Activated B cell treated with CpG ODN at 0.5 μM for 24 hours (primary cell): ENCODE measurements at regions not wholly inside any gene's neighbourhood (a gene's known extent, or its start where the extent isn't known, plus 50 kb on each side); places are given as distances from the start of the nearest gene placed in this dataset.

Source experiments
- ATAC-seq: fragments of 200-7000 bp; cut with Tn5 transposase; one replicate; pipeline ENCODE4 v1.10.0; 2021; ENCODE audit warnings: low read depth, mild to moderate bottlenecking, moderate library complexity
- CTCF ChIA-PET: fragments of 350-600 bp; sonication (Branson Sonifier 250); formaldehyde crosslinking; loops from one replicate; lab custom pipeline; 2021; ENCODE audit warnings: antibody characterized with exemption; lab: Charles Lee
- POLR2A ChIA-PET: fragments of 350-600 bp; sonication (Branson Sonifier 250); formaldehyde crosslinking; loops from one replicate; lab custom pipeline; 2021; ENCODE audit warnings: antibody characterized with exemption; lab: Charles Lee
- DNase-seq: peaks from one replicate; pipeline ENCODE4 v3.0.0; 2022
- H3K27ac Mint-ChIP-seq: one replicate; pipeline ENCODE4 v1.8.0; 2020; ENCODE audit warnings: mixed read lengths
- H3K27me3 Mint-ChIP-seq: one replicate; pipeline ENCODE4 v1.8.0; 2021; ENCODE audit warnings: mixed read lengths
- H3K36me3 Mint-ChIP-seq: one replicate; pipeline ENCODE4 v1.8.0; 2021; ENCODE audit warnings: low read depth, mixed read lengths
- H3K4me1 Mint-ChIP-seq: one replicate; pipeline ENCODE4 v1.8.0; 2021; ENCODE audit warnings: mixed read lengths
- H3K4me3 Mint-ChIP-seq: one replicate; pipeline ENCODE4 v1.8.0; 2020; ENCODE audit warnings: mild to moderate bottlenecking, mixed read lengths
- H3K9me3 Mint-ChIP-seq: one replicate; pipeline ENCODE4 v1.8.0; 2020; ENCODE audit warnings: mixed read lengths
- CTCF ChIP-seq: fragments of 200-600 bp; IDR thresholded peaks from one replicate; pipeline ENCODE4 v1.8.0; 2022; ENCODE audit warnings: antibody characterized with exemption, mild to moderate bottlenecking
- intact Hi-C: fragments of 100-400 bp; cut with micrococcal nuclease; formaldehyde crosslinking; loops from one replicate; pipeline ENCODE4 v1.15.1; 2024

DNA sequence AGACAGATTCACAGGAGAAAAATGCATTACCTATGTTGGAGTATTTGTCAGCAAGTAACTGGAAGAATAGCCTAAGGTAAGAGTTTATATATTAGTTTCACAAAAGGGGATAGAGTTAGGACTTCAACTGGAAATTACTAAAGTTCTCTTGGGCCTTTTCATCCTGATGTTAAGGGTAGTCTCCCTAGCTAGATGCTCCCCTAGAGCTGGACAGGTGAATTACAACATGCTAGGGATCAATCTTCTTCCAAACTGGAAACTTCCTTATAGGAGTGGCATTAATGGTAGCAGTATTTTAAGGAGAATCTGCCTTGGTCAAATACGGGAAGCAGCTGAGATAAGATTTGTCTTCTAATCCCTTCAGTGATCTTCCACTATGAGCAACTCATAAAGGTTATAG, 632.8 kb upstream of the RAG2 start:
- no peaks in the 10 kb centered on the region for H3K27me3 Mint-ChIP-seq
- intact Hi-C loops, result no loop called here
- H3K4me3 Mint-ChIP-seq, result no peak overlapping the region
- TF ChIP-seq CTCF, result no peak
- peaks cover 10% of the 10 kb centered on the region for H3K9me3 Mint-ChIP-seq
- H3K36me3 Mint-ChIP-seq, result no peaks in the 10 kb centered on the region
- ChIA-PET POLR2A (no interaction called here), CTCF (no interaction called here)
- ATAC-seq, result no peak
- DNase-seq, result no peak
- H3K27ac Mint-ChIP-seq, result no peak overlapping the region
- no peaks in the 10 kb centered on the region for H3K4me1 Mint-ChIP-seq

- POLR2A ChIA-PET, result no interaction called here
- DNase-seq, result no peak
- no peaks in the 10 kb centered on the region for H3K36me3 Mint-ChIP-seq
Measured at GRCh38 chr11:37223962-37224361, 625.9 kb upstream of the RAG2 start.

DNA sequence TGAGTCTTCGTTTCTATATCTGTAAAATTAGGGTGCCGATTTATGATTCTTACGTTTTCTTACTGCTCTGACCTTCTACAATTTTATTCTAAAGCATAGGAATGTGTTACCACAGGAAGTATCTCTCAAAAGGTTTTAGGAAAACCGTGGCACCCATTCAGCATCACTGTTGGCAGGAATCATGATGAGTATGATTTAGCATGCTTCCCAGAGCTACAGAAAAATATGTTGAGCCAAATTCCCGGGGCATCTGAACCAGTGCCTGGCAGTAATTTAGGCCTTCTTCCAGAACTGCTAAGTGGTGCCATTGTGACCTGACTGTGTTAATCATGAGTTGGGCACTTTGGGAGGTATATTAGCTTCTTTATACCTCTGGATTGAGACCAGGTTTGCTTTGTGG, 605.0 kb upstream of the RAG2 start:
- Mint-ChIP-seq H3K9me3 (peaks cover 3% of the 10 kb centered on the region), H3K4me1 (no peaks in the 10 kb centered on the region), H3K4me3 (no peak overlapping the region), H3K27me3 (no peaks in the 10 kb centered on the region), H3K36me3 (no peaks in the 10 kb centered on the region), H3K27ac (no peak overlapping the region)
- no peak for DNase-seq
- TF ChIP-seq CTCF, result no peak
- CTCF ChIA-PET, result no interaction called here
- ATAC-seq, result no peak
- intact Hi-C loops, result no loop called here
- POLR2A ChIA-PET, result no interaction called here

More at GRCh38 chr11:37223962-37224361, 625.9 kb upstream of the RAG2 start:
- Mint-ChIP-seq H3K4me3 (no peak overlapping the region), H3K27me3 (no peaks in the 10 kb centered on the region), H3K4me1 (no peaks in the 10 kb centered on the region), H3K27ac (no peak overlapping the region), H3K9me3 (no peaks in the 10 kb centered on the region)
- intact Hi-C loops, result no loop called here
- TF ChIP-seq CTCF, result no peak
- ATAC-seq, result no peak
- CTCF ChIA-PET, result no interaction called here

- no peak for ATAC-seq
- DNase-seq, result no peak
- POLR2A ChIA-PET, result no interaction called here
- CTCF ChIA-PET, result no interaction called here
- TF ChIP-seq CTCF, result no peak
- Mint-ChIP-seq H3K36me3 (no peaks in the 10 kb centered on the region), H3K9me3 (no peaks in the 10 kb centered on the region), H3K4me3 (no peak overlapping the region), H3K27me3 (no peaks in the 10 kb centered on the region), H3K27ac (no peak overlapping the region), H3K4me1 (no peaks in the 10 kb centered on the region)
- intact Hi-C loops, result no loop called here
Measured at GRCh38 chr11:37199082-37199481, 601.0 kb upstream of the RAG2 start.

DNA sequence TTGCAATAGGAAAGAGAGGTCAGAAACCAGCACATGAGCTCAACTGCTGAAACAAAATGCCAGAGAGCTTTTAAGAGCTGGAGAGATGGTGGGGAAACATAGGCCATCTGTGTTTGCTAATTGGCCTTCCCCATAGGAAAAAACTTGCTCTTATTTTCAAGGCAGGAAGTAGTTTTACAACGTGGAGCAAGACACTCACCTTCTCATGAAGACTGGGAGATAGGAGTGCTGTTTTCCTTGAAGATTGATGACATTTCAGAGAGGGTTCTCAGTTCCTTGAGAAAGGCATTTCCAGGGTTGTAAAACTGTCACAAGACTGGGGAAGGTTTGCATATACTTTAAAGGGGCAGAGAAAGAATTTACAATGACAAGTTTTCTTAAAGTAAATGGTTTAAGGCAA, 586.3 kb upstream of the RAG2 start:
- no peak for TF ChIP-seq CTCF
- Mint-ChIP-seq H3K27me3 (no peaks in the 10 kb centered on the region), H3K4me1 (no peaks in the 10 kb centered on the region), H3K4me3 (no peak overlapping the region), H3K27ac (no peak overlapping the region), H3K36me3 (no peaks in the 10 kb centered on the region), H3K9me3 (peaks cover 4% of the 10 kb centered on the region)
- intact Hi-C loops, result no loop called here
- ChIA-PET CTCF (no interaction called here), POLR2A (no interaction called here)
- ATAC-seq, result no peak
- DNase-seq, result no peak
